ENCODE measurements at regions not wholly inside any gene's neighbourhood (a gene's known extent, or its start where the extent isn't known, plus 50 kb on each side); places are given as distances from the start of the nearest gene placed in this dataset.

DNA sequence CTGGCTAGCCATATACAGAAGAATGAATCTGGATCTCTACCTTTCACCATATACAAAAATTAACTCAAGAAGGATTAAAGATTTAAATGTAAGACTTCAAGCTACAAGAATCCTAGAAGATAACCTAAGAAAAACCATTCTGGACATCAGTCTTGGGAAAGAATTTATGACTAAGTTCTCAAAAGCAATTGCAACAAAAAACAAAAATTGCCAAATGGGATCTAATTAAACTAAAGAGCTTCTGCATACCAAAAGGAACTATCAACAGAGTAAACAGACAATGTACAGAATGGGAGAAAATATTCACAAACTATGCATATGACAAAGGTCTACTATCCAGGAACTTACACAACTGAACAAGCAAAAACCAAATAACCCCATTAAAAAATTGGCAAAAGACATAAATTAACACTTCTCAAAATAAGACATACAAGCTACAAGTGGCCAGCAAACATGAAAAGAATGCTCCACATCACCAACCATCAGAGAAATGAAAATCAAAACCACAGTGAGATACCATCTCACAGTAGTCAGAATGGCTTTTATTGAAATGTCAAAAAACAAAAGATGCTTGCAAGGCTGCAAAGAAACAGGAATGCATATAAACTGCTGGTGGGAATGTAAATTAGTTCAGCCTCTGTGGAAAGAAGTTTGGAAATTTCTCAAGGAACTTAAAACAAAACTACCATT lies 66.8 kb upstream of the RSPO3 start:
- TF ChIP-seq, protein P1, sequence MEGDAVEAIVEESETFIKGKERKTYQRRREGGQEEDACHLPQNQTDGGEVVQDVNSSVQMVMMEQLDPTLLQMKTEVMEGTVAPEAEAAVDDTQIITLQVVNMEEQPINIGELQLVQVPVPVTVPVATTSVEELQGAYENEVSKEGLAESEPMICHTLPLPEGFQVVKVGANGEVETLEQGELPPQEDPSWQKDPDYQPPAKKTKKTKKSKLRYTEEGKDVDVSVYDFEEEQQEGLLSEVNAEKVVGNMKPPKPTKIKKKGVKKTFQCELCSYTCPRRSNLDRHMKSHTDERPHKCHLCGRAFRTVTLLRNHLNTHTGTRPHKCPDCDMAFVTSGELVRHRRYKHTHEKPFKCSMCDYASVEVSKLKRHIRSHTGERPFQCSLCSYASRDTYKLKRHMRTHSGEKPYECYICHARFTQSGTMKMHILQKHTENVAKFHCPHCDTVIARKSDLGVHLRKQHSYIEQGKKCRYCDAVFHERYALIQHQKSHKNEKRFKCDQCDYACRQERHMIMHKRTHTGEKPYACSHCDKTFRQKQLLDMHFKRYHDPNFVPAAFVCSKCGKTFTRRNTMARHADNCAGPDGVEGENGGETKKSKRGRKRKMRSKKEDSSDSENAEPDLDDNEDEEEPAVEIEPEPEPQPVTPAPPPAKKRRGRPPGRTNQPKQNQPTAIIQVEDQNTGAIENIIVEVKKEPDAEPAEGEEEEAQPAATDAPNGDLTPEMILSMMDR (IDR thresholded peaks at IDR 0.05; ENCODE audit: low read depth, low read length, poor library complexity, severe bottlenecking) = no peak
- TF ChIP-seq EZH2phosphoT487 (IDR thresholded peaks at IDR 0.05; ENCODE audit: borderline replicate concordance, low read length) = no peak
